NCI-H82 treated with DMSO at 0.1 percent for 48 hours (cell line): ENCODE measurements at regions not wholly inside any gene's neighbourhood (a gene's known extent, or its start where the extent isn't known, plus 50 kb on each side); places are given as distances from the start of the nearest gene placed in this dataset.

ENCODE experiments used
- DNase-seq: peaks from one replicate; lab custom pipeline; 2025; ENCODE audit not compliant: unreplicated experiment; lab: John Stamatoyannopoulos, UW

DNA sequence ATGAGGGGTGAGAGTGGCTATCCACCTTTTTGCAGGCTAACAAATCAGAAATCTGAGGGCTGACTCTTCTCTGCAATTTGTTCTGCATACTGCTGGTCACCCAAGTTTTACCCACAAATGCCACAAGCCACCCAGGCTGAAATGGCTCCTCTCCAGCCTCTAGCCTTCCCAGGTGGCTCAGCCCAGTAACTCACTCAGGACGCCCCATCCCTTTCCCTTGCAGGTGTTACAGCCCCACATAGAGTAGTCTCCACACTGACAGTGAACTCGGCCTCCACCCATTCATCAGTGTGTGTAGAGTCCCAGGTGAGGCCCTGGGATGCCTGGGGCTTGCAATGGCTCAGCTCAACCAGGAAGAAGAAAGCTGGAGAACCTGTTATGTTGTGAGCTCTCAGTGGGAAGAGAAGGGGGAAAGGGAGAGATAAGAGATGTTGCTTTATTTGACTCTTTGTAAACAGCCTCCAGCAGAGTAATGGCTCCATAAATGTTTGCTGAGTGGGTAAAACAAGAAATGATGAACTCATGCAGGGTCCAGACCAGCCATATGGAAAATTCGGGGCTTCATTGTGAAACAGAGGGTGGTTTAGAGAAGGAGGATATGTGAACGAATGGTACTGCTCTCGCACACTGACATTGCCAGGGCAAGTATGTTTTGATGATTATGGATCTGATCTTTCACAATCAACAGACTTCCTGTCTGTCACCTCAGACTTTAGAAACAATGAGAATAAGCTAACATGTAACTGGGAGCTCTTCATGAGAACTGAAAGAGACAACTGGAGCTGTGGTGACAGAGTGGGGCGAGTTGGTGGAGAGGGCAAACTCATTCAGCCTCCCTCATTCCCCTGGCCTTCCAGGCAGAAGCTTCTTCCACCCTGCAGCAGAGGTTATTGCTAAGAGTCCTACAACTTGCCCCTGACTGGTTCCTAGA, 74.2 kb upstream of the RFC3 start:
- DNase-seq = no peak

- no peak for DNase-seq
These were observed 73.2 kb upstream of the RFC3 start for GRCh38 chr13:33744589-33745369.

DNA sequence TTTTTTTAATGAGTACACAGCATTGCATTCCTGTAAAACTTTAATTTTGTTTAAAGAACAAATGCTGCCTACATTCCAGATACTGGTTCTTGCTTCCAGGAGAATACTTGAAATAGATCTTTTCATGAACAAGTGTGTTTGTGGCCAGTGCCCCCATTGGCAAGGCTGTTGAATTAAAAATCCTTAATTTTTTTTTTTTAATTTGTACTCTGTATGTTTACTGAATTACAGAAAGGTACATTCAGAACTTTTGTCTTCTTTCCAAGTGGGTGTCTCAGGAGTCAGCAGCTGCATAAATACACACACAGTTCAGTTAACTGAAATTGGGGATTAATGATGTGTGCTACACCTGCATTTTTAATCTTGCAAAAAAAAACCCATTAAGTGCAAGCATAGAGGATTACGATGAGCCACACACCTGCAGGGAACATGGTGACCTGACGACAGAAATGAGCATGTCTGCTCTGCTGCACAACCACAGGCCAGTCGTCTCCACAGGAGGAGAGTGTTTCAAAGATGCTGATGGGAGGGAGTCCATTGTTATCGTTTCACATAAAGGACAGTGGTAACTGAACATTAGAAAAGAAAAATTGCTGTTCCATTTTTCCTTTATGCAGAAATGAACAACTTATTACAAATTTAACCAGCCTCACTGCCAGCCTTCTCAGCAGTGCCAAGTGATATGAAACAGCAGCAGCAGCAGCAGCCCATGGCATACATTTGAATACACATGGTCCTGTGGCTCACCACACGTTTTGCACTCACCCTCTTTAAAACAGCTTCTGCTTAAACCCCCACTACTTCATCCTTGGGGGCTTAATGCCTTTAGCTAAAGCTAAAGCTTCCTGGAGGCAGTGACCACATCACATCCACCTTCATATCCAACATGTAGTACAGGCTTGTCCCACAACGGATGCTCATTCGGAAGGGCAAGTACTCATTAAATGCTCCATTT, 72.3 kb upstream of the RFC3 start:
- DNase-seq = no peak

- DNase-seq = no peak
These were observed 71.1 kb upstream of the RFC3 start for GRCh38 chr13:33746867-33747266.

GRCh38 chr13:33751151-33751550, 66.8 kb upstream of the RFC3 start:
- no peak for DNase-seq

GRCh38 chr13:33752094-33752493, 65.9 kb upstream of the RFC3 start:
- no peak for DNase-seq

DNA sequence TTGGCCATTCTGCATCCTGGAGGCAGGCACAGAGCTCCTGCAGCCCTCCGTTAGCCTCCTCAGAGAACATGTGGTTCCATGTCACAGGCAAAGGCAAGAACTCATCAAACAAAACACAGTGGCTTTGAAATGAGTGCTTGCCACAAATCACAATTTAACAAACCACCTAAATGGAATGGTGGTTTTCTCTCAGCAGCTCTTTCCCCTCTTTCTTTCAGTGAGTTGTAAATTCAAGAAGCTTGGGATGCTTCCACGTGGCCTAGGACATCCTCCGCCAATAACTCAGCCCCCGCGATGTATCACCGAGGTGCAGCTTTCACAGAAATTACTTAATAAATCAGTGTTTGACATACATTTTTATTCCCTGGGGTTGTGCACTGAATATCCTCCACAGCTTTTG, 65.4 kb upstream of the RFC3 start:
- DNase-seq = no peak

- no peak for DNase-seq
These were observed 61.0 kb upstream of the RFC3 start for GRCh38 chr13:33756929-33757328.

DNA sequence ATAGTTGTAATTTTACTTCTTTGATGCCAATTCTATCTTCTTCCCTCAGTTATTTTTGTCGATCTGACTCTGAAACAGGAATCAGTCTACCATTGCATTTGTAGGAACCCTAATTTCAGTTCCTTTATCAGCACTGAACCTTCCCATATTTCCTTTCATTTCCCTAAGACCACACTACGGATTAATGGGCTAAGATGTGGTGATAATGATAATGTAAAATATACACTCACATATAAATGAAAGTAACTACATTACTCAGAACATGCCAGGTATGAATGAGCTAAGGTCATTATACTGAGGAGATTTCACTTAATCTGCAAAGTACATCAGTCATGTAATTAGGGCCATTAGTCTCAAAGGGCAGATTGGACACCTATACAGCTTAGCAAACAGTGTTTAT, 60.2 kb upstream of the RFC3 start:
- DNase-seq = no peak

DNA sequence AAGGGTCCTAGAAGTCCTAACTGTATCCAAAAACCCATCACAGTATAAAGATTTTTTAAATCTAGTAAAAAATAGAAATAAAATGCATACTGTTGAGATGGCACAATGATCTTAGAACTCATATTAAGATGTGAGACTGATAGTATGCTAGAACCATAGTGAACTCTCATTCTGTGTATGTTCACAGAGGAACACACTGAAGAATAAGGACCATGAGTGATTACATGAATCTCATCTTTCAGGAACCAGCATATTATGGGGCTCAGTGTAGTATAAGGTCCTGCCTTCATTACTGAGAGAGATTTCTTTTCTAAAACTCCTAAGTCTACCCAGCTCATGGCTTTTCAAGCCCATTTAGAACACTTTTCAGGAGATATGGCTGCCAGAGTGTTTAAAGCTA, 59.8 kb upstream of the RFC3 start:
- no peak for DNase-seq

GRCh38 chr13:33761740-33762139, 56.2 kb upstream of the RFC3 start:
- DNase-seq = peak; percentile 11

DNA sequence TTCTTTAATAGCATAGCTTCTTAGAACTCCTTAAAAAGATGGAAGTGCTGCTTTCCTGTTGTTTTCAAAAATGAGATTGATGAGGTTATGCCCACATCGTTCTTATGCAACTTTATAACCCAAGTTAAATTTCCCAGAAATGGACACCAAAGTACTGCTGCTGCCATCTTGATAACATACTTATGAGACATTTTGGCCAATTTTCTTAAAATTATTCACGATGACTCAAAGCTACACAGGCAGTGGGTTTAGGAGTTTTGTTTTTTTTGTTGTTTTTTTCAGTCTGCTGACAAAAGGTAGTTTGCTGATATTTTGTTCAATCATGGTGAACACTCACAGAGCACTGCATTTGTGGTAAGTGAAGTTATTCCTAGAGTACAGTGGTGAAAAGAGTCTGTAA, 54.9 kb upstream of the RFC3 start:
- no peak for DNase-seq

- no peak for DNase-seq
These were observed 53.2 kb upstream of the RFC3 start for GRCh38 chr13:33764716-33765115.

GRCh38 chr13:33766329-33767123, 51.4 kb upstream of the RFC3 start:
- DNase-seq = no peak

- no peak for DNase-seq
These were observed 50.8 kb upstream of the RFC3 start for GRCh38 chr13:33767140-33767539.
